ENCODE measurements at regions not wholly inside any gene's neighbourhood (a gene's known extent, or its start where the extent isn't known, plus 50 kb on each side); places are given as distances from the start of the nearest gene placed in this dataset.
"Not testable (repeated sequence)": the region's sequence is repeated elsewhere in the genome, so short reads cannot be mapped to it uniquely, and the experiment has no call there.

GRCh38 chr3:148531836-148532235 is 165.9 kb upstream of the AGTR1 start:
- no peak for FAIRE-seq

- FAIRE-seq = no peak
Measured at GRCh38 chr3:148532326-148532725, 165.4 kb upstream of the AGTR1 start.

DNA sequence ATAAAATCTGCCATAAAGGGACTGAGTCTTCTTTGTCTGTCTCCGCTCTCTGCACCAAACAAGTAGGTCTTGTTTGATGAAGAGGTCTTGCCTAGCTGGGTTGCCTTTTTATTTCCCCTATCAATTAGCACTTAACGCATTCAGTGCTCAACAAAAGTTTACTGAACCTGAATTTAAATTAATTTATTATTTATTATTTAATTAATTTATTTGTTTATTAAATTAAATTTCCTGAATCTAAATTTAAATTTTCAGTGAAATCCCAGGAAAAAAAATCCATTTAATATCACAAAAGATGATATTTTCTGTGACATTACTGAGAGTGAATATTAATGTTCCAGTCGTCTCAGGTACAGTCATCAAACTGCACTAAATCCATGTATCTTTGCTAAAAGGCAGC is 164.9 kb upstream of the AGTR1 start:
- no peak for FAIRE-seq

DNA sequence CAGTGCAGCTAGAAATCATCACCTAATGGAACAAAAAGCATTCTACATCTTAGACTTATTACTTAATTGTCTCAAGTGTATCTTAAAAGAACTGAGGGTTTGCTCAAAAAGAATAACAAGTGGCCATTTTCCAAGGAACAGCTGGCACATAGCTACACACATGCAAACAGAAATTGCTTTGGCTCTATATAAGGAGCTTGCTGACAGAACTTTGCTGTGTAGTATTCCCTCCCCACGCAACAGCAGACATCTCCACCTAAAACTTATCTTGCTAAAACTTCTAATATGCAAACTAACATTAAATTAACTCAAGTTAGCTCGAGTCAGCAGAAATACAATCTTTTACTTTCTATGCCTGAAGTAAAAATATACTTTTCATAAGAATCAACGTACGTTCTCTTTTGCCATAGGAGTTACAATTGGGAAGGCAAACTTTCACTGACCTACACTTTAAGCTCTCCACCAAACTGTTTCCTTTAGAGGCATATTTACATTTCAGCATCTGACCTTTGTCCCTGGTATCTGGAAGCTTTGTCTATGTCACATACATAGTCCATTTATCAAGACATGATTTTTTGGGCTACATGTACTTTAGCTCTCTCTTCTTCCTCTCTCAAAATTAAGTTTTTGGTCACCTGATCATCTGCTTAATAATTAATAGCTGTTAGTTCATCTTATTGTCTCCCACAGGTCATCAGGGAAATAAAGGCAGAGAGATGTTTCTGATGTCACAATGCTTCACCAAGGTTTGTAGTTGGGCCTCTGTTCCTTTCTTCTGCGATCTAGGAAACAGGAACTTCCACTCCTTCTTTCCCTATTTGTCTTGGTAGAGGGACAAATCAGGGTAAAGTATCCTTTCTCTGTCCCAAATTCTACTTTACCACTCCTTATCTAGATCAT is 163.4 kb upstream of the AGTR1 start:
- no peak for FAIRE-seq

GRCh38 chr3:148535001-148535400 is 162.7 kb upstream of the AGTR1 start:
- FAIRE-seq = no peak

- FAIRE-seq = no peak
Measured at GRCh38 chr3:148540266-148540665, 157.4 kb upstream of the AGTR1 start.

DNA sequence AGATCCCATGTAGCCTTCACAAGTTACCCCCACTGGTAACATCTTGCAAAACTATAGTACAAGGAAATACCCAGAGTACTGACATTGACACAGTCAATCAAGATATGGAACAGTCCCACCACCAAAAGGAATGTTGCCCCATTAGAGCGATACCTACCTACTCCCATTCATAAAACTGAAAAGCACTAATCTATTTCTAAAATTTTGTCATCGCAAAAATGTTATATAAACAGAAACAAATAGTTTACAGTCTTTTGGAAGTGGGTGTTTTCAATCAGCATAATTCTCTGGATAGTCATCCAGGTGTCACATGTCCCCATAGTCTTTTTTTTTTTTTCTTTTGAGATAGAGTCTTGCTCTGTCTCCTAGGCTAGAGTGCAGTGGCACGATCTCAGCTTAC is 156.9 kb upstream of the AGTR1 start:
- FAIRE-seq = no peak

GRCh38 chr3:148546959-148547358 is 150.7 kb upstream of the AGTR1 start:
- FAIRE-seq = no peak

DNA sequence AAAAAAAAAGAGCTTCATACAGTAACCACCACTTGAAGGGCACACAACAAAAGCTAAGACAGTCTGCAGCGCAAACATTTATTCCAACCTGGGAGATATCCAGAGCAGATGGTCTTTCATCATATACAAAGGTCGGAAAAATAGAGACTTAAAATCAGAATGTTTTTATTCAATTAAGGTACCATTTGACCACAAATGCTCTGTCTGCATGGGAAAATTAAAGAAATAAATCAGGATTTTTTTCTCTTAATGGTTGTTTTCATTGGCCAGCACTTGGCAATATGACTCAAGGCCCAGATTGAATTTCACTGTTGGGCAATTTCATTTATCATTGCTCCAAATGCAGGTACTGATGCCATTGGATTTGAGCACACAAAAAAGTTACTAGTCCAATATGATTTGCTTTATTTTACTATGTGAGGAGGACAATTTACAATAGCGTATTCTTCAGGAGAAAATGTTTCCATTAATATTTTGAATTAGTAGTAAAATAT is 145.9 kb upstream of the AGTR1 start:
- FAIRE-seq = no peak

DNA sequence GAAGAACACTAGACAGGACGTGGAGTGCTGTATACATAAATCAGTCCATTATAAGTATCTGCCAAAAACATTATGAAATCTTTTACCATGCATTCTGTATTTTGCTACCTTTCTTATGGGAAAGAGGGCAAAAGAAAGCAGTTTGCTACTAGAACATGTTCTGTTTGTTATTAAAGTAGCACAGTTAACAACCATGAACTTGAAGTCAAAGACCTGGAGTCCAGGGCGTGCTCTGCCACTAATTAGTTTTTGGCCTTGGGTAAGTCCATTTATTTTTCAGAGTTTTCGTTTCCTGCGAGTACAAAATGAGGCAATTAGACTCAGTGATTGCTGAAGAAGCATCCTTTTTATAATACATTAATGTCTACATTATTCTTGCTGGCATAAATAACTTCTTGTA is 143.3 kb upstream of the AGTR1 start:
- no peak for FAIRE-seq

GRCh38 chr3:148556664-148557063 is 141.0 kb upstream of the AGTR1 start:
- FAIRE-seq = no peak

DNA sequence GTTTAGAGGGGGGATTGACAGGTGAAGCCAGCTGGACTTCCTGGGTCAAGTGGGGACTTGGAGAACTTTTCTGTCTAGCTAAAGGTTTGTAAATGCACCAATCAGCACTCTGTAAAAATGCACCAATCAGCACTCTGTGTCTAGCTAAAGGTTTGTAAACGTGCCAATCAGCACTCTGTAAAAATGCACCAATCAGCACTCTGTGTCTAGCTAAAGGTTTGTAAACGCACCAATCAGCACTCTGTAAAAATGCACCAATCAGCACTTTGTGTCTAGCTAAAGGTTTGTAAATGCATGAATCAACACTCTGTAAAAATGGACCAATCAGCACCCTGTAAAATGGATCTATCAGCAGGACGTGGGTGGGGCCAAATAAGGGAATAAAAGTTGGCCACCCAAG is 120.1 kb upstream of the AGTR1 start:
- not testable (repeated sequence) for FAIRE-seq

- FAIRE-seq = no peak
Measured at GRCh38 chr3:148582126-148582525, 115.6 kb upstream of the AGTR1 start.

- FAIRE-seq = no peak
Measured at GRCh38 chr3:148583793-148584192, 113.9 kb upstream of the AGTR1 start.

DNA sequence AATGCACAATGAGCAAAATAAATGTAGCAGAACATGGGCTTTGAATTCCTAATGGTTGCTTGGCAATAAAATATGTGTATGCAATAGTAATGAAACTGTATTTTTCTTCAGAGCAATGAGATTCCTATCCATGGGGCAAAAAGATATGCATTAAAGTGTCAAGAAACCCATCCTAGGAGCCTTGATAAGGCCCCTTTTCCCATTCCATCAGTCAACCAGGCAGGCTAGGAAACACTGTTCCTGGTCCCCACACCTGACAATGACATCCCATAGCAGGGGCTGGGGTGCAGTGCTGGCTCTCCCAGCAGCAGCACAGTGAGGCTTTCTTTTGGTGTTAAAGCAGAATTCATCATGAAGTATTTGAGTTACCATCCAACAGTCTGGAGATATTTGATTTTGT is 113.3 kb upstream of the AGTR1 start:
- FAIRE-seq = no peak

DNA sequence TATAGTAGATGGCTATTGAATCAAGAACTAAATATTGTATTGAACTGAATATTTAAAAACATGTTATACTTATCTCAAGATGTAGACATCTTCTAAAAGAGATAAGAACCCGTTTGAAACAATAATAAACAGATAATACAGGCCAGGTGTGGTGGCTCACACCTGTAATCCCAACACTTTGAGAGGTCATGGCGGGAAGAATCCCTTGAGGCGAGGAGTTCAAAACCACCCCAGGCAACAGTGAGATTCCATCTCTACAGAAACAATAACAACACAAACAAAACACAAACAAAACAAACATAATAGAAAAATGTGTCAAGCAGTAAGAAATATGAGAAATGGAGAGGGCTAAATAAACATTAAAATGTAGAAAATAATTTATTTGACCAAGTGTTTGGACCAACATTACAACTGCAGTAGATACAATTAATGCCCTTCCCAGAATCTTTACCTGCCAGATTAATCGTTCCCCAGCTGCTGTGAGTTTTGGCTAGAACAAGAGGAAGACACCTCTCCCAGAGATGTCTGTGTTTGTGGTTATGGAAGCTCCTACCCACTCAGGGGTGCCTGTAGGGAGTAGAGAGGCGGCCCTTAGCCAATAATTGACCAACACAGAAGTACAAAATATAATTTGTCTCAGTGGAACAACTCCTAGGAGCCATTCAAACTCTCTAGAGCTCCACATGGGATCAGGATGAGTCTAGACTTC is 111.9 kb upstream of the AGTR1 start:
- no peak for FAIRE-seq

DNA sequence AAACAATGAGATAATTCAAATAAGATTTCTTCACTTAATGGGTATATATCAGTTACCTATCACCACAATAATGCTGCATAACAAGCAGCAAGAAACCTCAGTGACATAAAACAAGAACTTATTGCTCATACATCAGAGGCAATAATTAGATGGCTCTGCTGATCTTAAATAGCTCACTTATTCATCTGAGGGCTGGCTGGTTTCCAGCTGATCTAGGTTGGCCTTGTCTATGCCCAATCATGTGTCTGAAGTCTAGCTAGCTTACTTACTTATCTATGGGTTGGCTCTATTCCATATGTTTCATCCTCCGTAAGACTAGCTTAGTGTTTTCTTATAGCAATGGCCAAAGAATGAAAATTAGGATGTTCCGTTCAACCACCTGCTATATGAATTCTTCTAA is 109.4 kb upstream of the AGTR1 start:
- FAIRE-seq = no peak

DNA sequence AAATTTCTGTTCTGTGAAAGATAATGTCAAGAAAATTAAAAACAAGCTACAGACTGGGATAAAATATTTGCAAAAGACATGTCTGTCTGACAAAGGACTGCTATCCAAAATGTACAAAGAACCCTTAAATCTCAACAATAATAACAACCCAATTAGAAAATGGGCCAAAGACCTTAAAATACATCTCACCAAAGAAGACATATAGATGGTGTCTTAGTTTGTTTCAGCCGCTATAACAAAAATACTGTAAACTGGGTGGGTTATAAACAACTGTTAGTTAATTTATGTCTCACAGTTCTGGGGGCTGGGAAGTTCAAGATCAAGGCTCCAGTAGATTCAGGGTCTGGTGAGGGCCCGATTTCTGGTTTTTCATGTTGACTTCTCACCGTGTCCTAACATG is 106.2 kb upstream of the AGTR1 start:
- no peak for FAIRE-seq

- FAIRE-seq = no peak
Measured at GRCh38 chr3:148598619-148599018, 99.1 kb upstream of the AGTR1 start.

- no peak for FAIRE-seq
Measured at GRCh38 chr3:148599481-148599880, 98.2 kb upstream of the AGTR1 start.

DNA sequence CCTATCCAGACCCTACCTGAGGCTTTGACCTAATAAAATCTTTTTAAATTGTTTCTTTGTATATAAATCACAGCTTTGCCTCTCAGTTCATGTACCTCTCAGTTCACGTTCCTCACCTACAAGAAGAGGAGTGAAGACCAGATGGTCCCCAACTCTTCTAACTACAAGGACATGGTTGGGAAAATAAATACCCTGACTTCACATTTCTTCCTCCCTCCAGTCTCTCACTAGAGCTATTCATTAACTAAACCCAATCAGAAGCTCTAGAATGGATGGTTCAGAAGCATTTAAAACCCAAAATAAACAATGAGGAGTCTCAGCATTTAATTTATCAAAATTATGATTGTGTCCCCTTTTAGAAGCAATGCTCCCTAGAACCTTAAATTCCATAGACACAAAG is 97.3 kb upstream of the AGTR1 start:
- no peak for FAIRE-seq

- no peak for FAIRE-seq
Measured at GRCh38 chr3:148600902-148601765, 96.6 kb upstream of the AGTR1 start.

Data from A204.1 (cell line).